ENCODE measurements at regions not wholly inside any gene's neighbourhood (a gene's known extent, or its start where the extent isn't known, plus 50 kb on each side); places are given as distances from the start of the nearest gene placed in this dataset.
"Not testable (repeated sequence)": the region's sequence is repeated elsewhere in the genome, so short reads cannot be mapped to it uniquely, and the experiment has no call there.

- no peak for DNase-seq
Measured at GRCh38 chr2:122745603-122746002, 990.2 kb downstream of the TSN start.

GRCh38 chr2:122747670-122748069 is 992.2 kb downstream of the TSN start:
- no peak for DNase-seq

- DNase-seq = peak; percentile 89
Measured at GRCh38 chr2:122748552-122749011, 993.1 kb downstream of the TSN start.

- peak; percentile 58 for DNase-seq
Measured at GRCh38 chr2:122749405-122749804, 994.0 kb downstream of the TSN start.

GRCh38 chr2:122750095-122750494 is 994.6 kb downstream of the TSN start:
- no peak for DNase-seq

- no peak for DNase-seq
Measured at GRCh38 chr2:122750808-122751207, 995.4 kb downstream of the TSN start.

GRCh38 chr2:122753336-122753735 is 997.9 kb downstream of the TSN start:
- DNase-seq = no peak

- DNase-seq = no peak
Measured at GRCh38 chr2:122754561-122754960, 999.1 kb downstream of the TSN start.

- peak; percentile 64 for DNase-seq
Measured at GRCh38 chr2:122755281-122755780, 999.9 kb downstream of the TSN start.

GRCh38 chr2:122758967-122759366 is 1003.5 kb downstream of the TSN start:
- DNase-seq = no peak

- no peak for DNase-seq
Measured at GRCh38 chr2:122764014-122764413, 1008.6 kb downstream of the TSN start.

GRCh38 chr2:122780251-122780650 is 1024.8 kb downstream of the TSN start:
- DNase-seq = no peak

GRCh38 chr2:122794100-122794499 is 1038.6 kb downstream of the TSN start:
- no peak for DNase-seq

GRCh38 chr2:122795763-122796162 is 1040.3 kb downstream of the TSN start:
- DNase-seq = no peak

- no peak for DNase-seq
Measured at GRCh38 chr2:122799391-122799790, 1043.9 kb downstream of the TSN start.

GRCh38 chr2:122800781-122801180 is 1045.3 kb downstream of the TSN start:
- DNase-seq = no peak

- DNase-seq = no peak
Measured at GRCh38 chr2:122804494-122804893, 1049.0 kb downstream of the TSN start.

- DNase-seq = no peak
Measured at GRCh38 chr2:122805346-122805745, 1049.9 kb downstream of the TSN start.

GRCh38 chr2:122808286-122808969 is 1053.0 kb downstream of the TSN start:
- no peak for DNase-seq

- not testable (repeated sequence) for DNase-seq
Measured at GRCh38 chr2:122812214-122812613, 1056.8 kb downstream of the TSN start.

- DNase-seq = no peak
Measured at GRCh38 chr2:122815120-122815519, 1059.7 kb downstream of the TSN start.

- DNase-seq = no peak
Measured at GRCh38 chr2:122816803-122817202, 1061.4 kb downstream of the TSN start.

- DNase-seq = no peak
Measured at GRCh38 chr2:122822319-122822718, 1066.9 kb downstream of the TSN start.

- no peak for DNase-seq
Measured at GRCh38 chr2:122830157-122830556, 1074.7 kb downstream of the TSN start.

GRCh38 chr2:122831649-122832048 is 1076.2 kb downstream of the TSN start:
- no peak for DNase-seq
